ENCODE measurements at regions not wholly inside any gene's neighbourhood (a gene's known extent, or its start where the extent isn't known, plus 50 kb on each side); places are given as distances from the start of the nearest gene placed in this dataset.

DNA sequence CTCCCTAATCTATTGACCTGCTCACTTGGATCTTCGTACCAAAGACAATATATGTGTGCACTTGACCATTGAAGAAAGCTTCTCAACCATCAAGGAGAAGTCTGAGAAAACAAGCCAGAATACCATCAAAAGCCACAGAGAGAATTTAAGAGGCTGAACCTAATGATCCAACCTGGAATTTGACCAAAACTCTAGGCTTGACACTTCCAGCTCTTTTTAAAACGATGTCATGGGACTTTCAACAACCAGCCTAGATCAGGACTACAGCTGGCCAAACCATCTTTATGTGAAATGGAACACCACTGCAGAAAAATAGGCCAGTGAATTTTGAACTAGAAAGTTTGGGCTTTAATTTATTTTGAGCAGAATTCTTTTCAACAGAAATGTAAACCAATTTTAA is 444.4 kb downstream of the LTN1 start:
- H3K9me3 ChIP-seq, result no peaks in the 10 kb centered on the region
- H3K36me3 ChIP-seq (ENCODE audit: insufficient read depth in 1 of 2, low read depth in 1 of 2), result peaks cover 0 to 3% of the 10 kb centered on the region in 2 donors
- intact Hi-C loops (cut with DNase I), result no loop called here
- ATAC-seq (no peak), DNase-seq (no peak)
- no peaks in the 10 kb centered on the region for H3K4me1 ChIP-seq
- TF ChIP-seq, protein P1, sequence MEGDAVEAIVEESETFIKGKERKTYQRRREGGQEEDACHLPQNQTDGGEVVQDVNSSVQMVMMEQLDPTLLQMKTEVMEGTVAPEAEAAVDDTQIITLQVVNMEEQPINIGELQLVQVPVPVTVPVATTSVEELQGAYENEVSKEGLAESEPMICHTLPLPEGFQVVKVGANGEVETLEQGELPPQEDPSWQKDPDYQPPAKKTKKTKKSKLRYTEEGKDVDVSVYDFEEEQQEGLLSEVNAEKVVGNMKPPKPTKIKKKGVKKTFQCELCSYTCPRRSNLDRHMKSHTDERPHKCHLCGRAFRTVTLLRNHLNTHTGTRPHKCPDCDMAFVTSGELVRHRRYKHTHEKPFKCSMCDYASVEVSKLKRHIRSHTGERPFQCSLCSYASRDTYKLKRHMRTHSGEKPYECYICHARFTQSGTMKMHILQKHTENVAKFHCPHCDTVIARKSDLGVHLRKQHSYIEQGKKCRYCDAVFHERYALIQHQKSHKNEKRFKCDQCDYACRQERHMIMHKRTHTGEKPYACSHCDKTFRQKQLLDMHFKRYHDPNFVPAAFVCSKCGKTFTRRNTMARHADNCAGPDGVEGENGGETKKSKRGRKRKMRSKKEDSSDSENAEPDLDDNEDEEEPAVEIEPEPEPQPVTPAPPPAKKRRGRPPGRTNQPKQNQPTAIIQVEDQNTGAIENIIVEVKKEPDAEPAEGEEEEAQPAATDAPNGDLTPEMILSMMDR (IDR thresholded peaks at IDR 0.05), result no peak
- WGBS, 3 donors, result 42 to 58% (median 46%) methylated on average over 2 of the region's 2 CpGs
- H3K27ac ChIP-seq, result no peak overlapping the region
- H3K27me3 ChIP-seq (ENCODE audit: insufficient read depth in 3 of 3, low read length in 2 of 3), result no peaks in the 10 kb centered on the region
- H3K4me3 ChIP-seq, result no peak overlapping the region

DNA sequence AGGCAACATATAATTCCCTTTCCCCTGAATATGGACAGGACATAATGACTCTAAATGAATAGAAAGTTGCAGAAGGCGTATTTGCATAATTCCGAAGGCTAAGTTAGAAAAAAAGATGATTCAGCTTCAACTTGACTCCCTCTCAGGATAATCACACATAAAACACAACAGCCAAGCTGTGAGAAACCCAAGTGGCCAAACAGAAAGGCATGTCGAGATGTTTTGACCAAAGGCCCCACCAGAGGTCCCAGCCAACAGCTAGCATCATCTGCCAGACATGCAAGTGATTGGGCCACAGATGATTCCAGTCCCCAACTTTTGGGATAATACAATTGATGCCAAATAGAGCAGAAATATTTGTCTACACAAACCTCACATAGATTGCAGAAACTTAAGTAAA is 444.9 kb downstream of the LTN1 start:
- Histone ChIP-seq H3K27me3 (ENCODE audit: insufficient read depth in 3 of 3, low read length in 2 of 3) (no peaks in the 10 kb centered on the region), H3K27ac (no peak overlapping the region), H3K36me3 (ENCODE audit: insufficient read depth in 1 of 2, low read depth in 1 of 2) (peaks cover 0 to 3% of the 10 kb centered on the region in 2 donors), H3K4me1 (no peaks in the 10 kb centered on the region), H3K9me3 (no peaks in the 10 kb centered on the region), H3K4me3 (no peak overlapping the region)
- TF ChIP-seq, protein P1 (IDR thresholded peaks at IDR 0.05), result no peak
- 36 to 42% (median 38%) methylated on average over 3 of the region's 3 CpGs for WGBS, 3 donors
- DNase-seq (peak; percentile 30 to 50), ATAC-seq (no peak)
- intact Hi-C loops (cut with DNase I), result no loop called here

DNA sequence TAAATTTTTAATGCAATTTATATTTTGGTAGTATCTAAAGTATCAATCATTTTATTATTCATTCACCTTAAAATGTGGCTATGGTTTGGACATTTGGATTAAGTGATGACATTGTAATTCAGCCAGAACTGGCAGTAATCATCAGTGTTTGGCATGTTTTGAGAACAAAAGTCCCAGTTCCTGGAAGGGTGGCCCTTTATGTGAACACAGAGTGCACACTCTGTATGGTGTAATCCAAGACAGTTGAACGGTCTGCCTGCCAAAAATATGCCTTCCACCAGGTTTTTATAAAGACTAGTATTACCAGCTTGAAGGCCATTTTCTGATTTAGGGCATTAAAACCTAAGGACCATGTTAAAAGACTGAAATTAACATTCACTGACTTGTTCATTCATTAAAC is 448.7 kb downstream of the LTN1 start:
- ATAC-seq (no peak), DNase-seq (no peak)
- Histone ChIP-seq H3K27me3 (ENCODE audit: insufficient read depth in 3 of 3, low read length in 2 of 3) (no peaks in the 10 kb centered on the region), H3K9me3 (no peaks in the 10 kb centered on the region), H3K36me3 (ENCODE audit: insufficient read depth in 1 of 2, low read depth in 1 of 2) (peaks cover 0 to 3% of the 10 kb centered on the region in 2 donors), H3K4me3 (no peak overlapping the region), H3K27ac (no peak overlapping the region), H3K4me1 (no peaks in the 10 kb centered on the region)
- WGBS, 3 donors, result 12 to 26% (median 20%) methylated on average over 1 of the region's 1 CpG
- TF ChIP-seq, protein P1 (IDR thresholded peaks at IDR 0.05), result no peak
- intact Hi-C loops (cut with DNase I), result no loop called here

DNA sequence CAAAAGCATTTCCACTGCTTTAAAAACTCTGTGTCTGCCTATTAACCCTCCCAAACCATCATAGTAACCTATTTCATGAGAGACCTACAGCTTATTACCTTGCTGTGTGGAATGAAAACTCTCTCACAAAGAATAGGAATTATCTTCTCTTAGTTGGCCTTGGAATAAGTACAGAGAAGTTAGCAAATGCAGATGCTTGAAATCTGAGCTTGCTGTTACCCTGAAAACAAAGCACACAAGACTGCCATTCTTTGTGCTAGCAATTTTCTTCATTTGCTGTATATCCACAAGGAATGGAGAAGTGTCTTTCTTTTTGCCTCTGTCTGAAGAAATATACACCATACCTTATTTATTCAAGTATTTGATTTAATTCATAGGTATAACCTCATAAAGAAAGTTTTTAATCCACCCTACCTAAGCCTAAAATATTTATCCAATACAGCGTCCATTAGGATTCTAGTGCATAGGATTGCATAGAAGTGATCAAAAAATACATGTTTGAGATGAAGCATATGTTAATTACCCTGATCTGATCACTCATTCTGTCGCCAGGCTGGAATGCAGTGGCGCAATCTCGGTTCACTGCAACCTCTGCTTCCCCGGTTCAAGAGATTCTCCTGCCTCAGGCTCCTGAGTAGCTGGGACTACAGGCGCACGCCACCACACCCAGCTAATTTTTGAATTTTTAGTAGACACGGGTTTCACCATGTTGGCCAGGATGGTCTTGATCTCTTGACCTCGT is 451.1 kb downstream of the LTN1 start:
- Histone ChIP-seq H3K9me3 (no peaks in the 10 kb centered on the region), H3K27me3 (ENCODE audit: insufficient read depth in 3 of 3, low read length in 2 of 3) (no peaks in the 10 kb centered on the region), H3K27ac (no peak overlapping the region), H3K4me3 (no peak overlapping the region), H3K36me3 (ENCODE audit: insufficient read depth in 1 of 2, low read depth in 1 of 2) (peaks cover 0 to 2% of the 10 kb centered on the region in 2 donors), H3K4me1 (no peaks in the 10 kb centered on the region)
- DNase-seq, result no peak
- intact Hi-C loops (cut with DNase I), result no loop called here
- TF ChIP-seq, protein P1 (IDR thresholded peaks at IDR 0.05), result no peak
- 91 to 95% (median 93%) methylated on average over 9 of the region's 9 CpGs for WGBS, 3 donors
- no peak for ATAC-seq

DNA sequence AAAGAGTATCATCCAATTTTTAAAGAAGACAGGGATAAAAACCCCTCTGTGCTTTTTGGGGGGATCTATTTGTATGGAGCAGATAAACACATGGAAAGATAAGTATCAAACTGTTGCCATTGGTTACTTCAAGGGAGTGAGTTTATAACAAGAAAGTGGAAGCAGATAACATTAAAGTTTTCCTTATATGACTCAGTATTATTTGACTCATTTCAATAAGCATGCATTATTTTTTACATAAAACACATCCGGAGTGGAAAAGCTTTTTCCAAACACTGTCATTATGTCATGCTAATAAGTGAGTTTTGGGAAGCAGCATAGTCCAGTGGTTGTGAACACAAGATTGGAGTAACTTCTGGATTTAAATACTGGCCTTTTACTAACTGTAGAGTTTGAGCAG is 452.2 kb downstream of the LTN1 start:
- DNase-seq (no peak), ATAC-seq (no peak)
- intact Hi-C loops (cut with DNase I), result no loop called here
- TF ChIP-seq, protein P1 (IDR thresholded peaks at IDR 0.05), result no peak
- Histone ChIP-seq H3K36me3 (ENCODE audit: insufficient read depth in 1 of 2, low read depth in 1 of 2) (no peaks in the 10 kb centered on the region), H3K27me3 (ENCODE audit: insufficient read depth in 3 of 3, low read length in 2 of 3) (no peaks in the 10 kb centered on the region), H3K4me3 (no peak overlapping the region), H3K4me1 (no peaks in the 10 kb centered on the region), H3K9me3 (no peaks in the 10 kb centered on the region), H3K27ac (no peak overlapping the region)
- WGBS, 3 donors, result 38 to 63% (median 38%) methylated on average over 1 of the region's 1 CpG

All from psoas muscle (tissue), 7 donors.